ENCODE measurements at regions not wholly inside any gene's neighbourhood (a gene's known extent, or its start where the extent isn't known, plus 50 kb on each side); places are given as distances from the start of the nearest gene placed in this dataset.
A peak's percentile ranks its signal among the peaks of the same experiment; 100 is the strongest.

DNA sequence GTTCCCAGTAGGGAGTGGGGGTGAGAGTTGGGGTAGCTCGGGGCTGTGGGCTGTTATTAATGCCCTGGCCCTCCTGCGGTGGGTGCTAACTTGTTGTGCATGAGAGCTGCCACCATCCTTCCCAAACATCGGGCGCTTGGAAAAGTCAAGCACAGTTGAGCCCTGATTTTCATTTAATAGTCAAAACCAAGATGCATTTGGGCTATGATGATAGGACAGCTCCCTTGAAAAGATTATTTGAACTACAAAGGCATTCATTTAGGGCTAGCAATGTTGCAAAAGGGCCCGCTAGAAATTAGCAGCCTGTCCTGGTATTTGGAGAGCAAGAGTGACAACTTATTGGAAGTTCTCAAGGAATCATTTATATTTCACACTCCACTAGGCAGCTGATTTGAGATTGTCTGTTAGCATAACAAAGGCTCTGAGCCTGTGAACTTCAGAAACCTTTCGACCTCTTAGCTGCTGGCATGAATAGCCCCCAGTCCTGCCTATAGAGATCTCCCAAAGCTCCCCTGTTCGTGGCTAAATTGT, 128.2 kb upstream of the TMEM161B start:
- no peak for DNase-seq (ENCODE audit: low spot score)

DNA sequence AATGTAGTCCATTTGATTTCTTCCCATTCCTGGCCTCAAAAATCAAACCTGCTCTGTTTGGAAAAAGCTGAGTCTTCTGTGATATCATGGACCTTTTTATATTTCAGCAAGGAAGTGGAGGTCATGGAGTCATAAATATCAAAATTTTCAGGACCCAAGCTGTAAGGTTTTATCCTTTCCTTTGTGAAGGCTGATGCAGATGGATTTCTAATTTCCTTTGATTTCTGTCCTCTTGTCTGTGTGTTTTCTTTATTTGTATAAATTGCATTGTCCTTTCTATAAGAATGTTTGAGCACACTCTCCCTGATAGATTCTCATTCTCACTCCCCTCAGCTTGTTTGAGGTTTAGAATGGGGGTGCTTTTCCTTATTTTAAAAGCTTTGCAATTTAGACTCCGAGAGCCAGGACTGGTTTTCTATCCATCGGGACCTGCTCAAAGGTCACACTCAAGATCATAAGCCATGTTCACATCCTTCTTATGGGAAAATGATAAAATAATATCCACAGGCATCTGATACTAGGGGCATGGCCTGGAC, 127.4 kb upstream of the TMEM161B start:
- no peak for DNase-seq (ENCODE audit: low spot score)

DNA sequence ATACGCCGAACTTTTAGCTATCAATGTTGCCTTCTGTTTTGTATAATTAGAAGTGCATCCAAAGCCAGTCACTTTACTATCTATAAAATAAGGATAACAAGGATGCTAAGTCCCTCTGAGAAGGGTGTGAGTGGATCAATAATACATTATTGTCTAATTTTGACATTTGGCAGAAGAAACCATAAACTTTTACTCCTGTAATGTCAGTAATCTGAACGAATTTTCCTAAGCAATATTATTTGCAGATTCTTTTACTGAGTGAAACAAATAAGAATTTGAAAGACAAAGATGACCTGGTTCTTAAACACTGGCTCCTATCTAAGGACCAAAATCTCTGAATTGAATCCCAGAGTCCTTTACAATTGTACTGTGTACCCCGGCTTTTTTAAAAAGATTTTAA, 126.6 kb upstream of the TMEM161B start:
- no peak for DNase-seq (ENCODE audit: low spot score)

DNA sequence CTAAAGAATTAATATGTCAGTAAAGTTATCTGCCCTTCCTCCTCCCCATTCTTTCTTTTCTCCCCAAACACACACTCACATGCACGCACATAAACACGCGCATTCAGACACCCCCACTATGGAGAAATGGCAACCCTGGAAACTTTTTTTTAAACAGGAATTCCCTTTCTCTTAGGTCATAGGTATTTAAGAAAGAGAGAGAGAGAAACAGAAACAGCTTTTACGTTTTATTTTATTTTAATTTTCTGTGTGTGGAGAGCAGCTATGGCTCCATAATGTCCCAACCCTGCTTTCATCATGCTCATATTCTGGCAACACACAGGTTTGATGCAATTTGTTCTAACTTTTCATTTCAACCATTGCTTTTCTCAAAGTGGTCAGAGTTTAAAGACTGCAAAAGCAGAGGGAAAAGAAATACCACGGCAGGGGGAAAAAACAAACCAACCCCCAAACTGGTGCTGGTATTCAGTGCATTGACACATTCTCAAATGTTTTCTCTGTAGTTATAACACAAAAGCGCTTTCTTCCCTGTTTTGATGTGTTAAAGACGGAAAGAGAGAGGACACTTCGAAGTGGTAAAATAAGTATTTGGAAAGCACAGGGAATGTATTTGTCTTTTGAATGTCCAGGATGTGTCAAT, 126.0 kb upstream of the TMEM161B start:
- no peak for DNase-seq (ENCODE audit: low spot score)

DNA sequence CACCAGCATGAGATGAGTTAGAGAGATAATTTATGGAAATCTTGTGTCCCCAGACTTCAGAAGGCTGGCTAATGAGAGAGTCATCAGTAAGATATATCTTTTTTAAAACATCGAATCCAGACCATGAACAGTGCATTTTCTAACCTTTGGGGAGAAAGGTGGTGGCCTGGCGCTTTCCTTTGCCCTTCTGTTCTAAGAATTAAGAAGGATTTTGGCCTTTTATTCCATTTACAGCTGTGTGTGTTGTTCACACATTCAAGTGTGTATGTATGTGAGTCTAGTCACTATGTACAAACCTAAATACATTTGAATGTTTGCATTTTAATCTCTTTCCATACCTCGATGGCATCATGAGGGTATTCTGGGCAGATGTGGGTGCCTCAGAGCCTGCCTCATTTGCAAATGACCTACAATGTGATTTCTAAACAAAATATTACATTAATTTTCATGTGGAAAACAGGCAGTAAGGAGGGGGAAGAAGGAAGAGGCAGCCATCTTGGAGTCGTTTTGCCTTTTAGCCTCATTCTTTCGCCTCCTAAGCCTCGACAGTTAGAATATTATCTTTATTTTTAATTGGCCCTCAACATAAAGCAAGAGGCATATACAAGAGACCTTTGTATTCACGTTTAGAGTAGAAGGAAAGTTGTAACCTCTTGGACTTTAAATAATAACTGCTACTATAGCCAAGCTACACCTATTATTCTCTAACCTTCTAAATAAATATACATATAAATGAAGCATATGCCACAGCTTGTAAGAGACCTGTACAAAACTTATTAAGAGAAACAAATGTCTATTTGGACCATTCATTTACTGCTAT, 125.3 kb upstream of the TMEM161B start:
- no peak for DNase-seq (ENCODE audit: low spot score)

- DNase-seq (ENCODE audit: low spot score), result no peak
Observed at GRCh38 chr5:88393042-88393441, 124.4 kb upstream of the TMEM161B start.

DNA sequence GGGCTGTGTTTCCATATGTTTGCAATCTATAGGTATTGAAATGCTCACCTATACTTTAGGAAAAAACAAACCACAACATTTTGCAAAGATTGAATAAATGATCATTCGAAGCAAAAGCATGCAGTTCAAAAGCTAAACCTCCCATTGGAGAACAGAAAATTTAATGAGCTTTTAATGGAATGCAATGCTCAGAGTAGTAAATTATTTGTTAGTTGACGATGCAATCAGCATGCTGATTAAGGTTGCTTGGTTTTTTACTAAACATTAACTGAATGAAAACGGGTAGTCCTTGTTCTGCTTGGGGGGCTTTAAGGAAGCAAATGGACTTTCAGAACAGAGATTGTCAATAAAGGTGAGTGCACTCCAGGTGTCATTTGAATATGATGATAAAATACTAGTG, 123.3 kb upstream of the TMEM161B start:
- DNase-seq (ENCODE audit: low spot score), result no peak

DNA sequence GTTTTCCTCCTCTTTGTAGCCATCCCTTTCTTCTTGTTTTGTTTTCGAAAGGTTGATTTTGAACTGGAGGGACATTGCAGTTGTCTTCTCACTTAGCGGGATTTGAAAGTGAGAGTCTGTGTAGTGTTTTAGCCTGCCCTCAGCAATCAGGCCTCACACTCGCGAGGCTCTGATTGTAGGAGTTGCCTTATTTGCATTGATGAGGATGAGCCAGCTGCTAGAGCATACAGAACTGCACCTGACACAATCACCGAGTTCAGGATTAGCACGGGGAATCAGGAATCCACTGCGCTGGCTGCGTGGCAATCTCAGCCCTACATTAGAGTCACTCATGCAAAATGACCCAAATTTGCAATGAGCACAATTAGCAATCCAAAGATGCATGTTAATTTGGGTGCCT, 122.5 kb upstream of the TMEM161B start:
- no peak for DNase-seq (ENCODE audit: low spot score)

DNA sequence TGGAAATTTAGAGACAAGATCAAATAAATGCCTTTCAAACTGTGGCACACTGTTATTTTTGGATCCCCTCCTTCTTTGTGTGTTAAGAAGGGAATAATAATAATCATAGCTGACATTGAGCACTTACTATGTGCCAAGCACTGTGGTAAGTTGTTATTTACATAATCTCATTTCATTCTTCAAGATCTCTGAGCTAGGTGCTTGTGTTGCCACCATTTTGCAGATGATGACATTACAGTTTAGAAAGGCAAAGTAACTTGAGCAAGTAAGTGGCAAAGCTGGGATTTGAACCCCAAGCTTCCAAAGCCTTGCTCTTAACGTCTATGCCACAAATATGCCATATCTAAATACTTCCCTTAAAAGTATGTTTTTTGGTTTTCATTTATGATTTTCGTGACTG, 121.8 kb upstream of the TMEM161B start:
- no peak for DNase-seq (ENCODE audit: low spot score)

GRCh38 chr5:88390096-88390441, 121.4 kb upstream of the TMEM161B start:
- no peak for DNase-seq (ENCODE audit: low spot score)

DNA sequence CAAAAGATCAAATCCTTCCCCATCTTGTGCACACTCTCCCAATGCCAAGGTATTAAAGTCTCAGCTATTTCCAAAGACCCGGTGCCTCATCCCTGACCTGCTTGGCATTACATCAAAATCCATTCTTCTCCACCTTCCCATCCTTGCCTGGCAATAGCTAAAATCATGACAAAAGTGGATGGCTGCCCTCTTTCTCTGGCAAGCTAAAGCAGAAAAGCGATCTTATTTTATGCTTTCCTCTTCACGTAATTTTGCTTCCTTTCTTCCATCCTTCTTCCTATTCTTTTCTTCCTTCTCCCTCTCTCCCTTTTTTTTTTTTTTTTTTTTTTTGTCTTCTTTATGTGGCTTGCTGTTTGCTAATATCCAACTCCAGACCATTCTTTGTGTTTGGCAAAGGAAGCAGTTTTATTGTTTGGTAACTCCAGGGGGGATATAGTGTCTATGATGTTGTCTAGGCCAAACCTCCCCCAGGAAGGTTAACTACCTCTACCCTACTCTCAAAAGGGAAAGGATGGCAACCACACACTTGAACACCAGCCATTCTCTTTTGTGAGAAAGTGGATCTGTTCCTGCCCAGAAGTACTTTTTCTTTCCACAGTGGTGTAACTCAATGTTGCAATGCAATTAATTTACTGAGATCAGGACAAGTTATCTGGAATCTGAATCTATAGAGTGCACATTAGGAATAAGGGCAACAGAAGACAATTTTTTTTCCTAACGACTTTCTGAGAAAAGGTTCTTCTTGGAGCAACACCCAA, 120.9 kb upstream of the TMEM161B start:
- DNase-seq (ENCODE audit: low spot score), result no peak

DNA sequence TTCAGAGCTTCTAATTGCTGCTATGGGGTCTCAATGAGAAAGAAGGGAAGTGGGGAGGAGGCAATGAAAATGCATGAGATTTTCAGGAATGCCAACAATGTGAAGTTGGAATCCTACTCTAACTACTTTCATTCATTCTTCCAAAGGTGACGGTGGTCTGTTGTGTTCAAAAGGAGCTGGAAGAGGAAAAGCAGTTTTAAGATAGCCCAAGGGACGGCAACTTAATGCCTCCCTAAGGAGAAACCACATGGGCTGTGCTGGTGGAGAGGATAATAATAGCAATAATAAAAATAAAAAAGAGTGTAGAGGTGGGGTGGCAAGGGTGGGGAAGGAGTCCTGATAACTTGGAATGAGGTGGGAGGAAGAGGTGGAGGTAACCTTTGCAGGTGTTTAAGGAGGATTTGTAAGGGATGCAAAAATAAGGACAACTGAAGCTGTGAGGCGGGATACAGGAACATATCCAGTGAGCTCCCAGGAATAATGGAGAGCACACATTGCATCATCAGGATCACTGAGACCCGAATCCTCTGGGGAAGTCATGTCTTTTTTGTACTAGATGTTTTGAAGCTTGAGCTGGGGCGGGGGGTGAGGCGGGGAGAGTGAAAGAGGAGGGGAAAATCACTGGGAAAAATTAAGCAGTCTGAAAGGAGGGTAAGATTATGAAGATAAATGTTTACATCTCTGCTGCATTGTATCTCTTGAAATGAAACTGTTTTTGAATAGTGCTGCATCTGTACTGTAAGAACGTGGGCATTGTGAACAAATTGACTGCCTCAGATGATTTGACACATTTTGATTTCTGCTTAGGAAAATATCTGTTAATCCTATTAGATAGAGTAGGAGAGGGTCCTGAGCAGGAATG, 120.1 kb upstream of the TMEM161B start:
- DNase-seq (ENCODE audit: low spot score), result peak; percentile 52

DNA sequence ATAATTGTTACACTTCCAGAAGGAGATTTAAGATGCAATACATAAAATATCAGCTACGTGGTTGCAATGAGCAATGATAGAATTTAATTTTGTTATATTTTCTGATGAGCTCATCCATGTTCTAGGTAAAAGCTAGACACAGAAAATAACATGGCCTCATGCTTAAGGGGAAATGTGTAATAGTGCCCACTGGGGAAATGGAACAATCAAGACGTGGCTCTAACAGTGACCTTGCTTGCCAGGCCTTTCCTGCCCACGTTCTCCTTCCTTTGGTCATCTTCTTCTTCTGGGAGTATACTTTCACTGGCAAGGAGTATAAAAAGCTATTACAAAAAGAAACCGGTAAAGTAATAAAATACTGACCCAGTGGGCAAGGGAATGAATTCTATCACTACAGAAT, 116.2 kb upstream of the TMEM161B start:
- no peak for DNase-seq (ENCODE audit: low spot score)

- DNase-seq (ENCODE audit: low spot score), result no peak
Observed at GRCh38 chr5:88380332-88380731, 111.7 kb upstream of the TMEM161B start.

- no peak for DNase-seq (ENCODE audit: low spot score)
Observed at GRCh38 chr5:88377705-88378656, 109.3 kb upstream of the TMEM161B start.

DNA sequence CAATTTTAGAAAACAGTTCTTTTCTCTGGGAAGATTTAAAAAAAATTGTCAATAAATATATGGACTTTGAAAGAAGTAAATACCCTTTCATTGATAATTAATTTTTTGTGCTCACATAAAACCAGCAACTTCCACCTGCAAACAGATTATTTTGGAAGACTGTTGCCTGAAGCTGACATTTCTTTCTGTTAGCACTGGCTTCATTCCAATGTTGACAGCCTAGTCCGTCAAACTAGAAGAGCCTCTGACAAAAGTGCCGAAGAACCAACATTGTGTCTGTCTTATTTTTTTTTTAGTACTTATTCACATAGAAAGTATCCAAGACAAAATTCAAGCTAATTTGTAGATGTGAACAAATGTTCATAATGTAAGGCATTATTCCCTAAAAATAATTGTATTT, 108.6 kb upstream of the TMEM161B start:
- no peak for DNase-seq (ENCODE audit: low spot score)

- no peak for DNase-seq (ENCODE audit: low spot score)
Observed at GRCh38 chr5:88376728-88377127, 108.1 kb upstream of the TMEM161B start.

DNA sequence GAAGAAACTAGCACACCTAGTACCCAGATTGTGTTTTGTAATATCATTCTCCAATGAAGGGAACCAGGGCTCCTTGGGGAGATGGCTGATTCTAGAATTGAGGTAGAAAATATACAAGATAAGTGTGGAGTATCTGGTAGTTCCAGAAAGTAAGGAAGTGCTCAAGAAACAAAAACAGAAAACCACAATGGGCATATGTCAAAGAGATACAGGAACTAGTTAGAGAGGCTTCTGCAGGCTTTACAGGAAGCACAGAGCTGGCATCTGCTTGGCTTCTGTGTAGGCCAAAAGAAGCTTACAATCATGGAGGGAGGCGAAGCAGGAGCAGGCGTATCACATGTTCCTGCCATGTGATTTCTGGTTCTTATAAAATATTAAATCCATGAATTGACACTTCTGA, 105.7 kb upstream of the TMEM161B start:
- no peak for DNase-seq (ENCODE audit: low spot score)

DNA sequence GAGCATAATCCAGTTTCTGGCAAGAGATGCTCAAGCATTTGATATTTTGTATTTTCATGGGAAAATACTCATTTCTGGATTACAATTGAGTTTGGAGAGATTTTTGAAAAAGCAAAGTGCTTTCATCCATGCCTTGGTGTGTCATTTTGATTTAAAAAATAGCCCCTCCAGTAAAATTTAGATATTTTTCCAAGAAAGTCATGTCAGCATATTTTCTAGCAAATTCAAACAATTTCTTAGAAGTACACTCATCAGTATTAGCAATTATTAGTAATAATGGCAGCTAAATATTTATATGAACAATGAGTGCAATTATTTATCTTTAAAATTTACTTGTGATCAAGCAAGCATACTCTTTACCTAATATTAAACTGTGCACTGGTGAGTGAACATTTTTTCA, 102.2 kb upstream of the TMEM161B start:
- DNase-seq (ENCODE audit: low spot score), result no peak

- no peak for DNase-seq (ENCODE audit: low spot score)
Observed at GRCh38 chr5:88368201-88368600, 99.6 kb upstream of the TMEM161B start.

DNA sequence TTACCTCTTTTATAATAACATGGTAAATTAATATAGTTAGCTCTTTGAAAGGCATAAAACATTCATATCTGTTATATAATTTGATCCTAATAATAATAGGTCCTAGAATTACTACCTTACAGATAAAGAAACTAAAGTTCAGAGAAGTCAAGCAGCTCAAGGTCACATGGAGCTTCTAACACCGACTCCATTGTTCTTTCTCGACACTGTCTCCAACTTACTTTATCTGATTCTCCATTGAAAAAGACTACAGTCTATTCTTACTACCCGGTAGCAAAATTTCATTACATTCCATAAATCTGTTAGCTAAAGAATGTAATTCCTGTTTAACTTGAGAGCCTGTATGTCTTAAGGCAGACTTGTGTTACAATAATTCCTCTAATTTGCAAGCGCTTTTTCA, 96.3 kb upstream of the TMEM161B start:
- no peak for DNase-seq (ENCODE audit: low spot score)

All from iPS-NIHi11 (cell line).